IPS-15b (cell line): ENCODE measurements at regions not wholly inside any gene's neighbourhood (a gene's known extent, or its start where the extent isn't known, plus 50 kb on each side); places are given as distances from the start of the nearest gene placed in this dataset.

Experiments used
- H3K27me3 ChIP-seq: one replicate; pipeline ENCODE4 v1.6.1; 2013; ENCODE audit warnings: low read length; ENCODE audit not compliant: control insufficient read depth, insufficient read depth
- H3K36me3 ChIP-seq: one replicate; pipeline ENCODE4 v1.6.1; 2013; ENCODE audit warnings: low read length; ENCODE audit not compliant: control insufficient read depth, insufficient read depth
- H3K4me1 ChIP-seq: one replicate; pipeline ENCODE4 v1.6.1; 2013; ENCODE audit warnings: mild to moderate bottlenecking, low read length; ENCODE audit not compliant: control insufficient read depth, insufficient read depth
- H3K4me3 ChIP-seq: one replicate; pipeline ENCODE4 v1.5.1; 2013; ENCODE audit warnings: low read depth, low read length
- H3K9ac ChIP-seq: one replicate; pipeline ENCODE4 v1.6.1; 2013; ENCODE audit warnings: low read depth, mild to moderate bottlenecking, low read length
- H3K9me3 ChIP-seq: one replicate; pipeline ENCODE4 v1.6.1; 2013; ENCODE audit warnings: mild to moderate bottlenecking, low read length; ENCODE audit not compliant: control insufficient read depth, insufficient read depth

DNA sequence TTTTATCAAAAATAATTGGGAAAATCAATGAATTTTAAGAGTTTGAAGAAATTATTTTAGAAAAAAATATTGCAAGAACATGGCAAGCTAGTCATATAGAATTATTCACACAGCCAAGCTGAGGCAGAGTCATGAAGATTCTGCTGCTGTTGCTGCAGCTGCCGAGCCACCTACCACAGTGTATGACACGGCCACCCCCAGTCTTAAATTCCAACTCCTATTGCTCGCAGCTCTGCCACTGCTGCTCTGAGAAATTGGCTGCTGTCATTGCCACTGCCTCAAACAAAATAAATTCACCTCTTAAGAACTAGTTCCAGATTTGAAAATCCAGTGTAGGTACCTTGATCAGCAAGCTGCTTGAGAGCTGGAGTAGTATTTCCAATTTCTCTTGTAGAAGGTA, 1318.8 kb upstream of the ACO1 start:
- no peak overlapping the region for H3K4me3 ChIP-seq
- no peaks in the 10 kb centered on the region for H3K9me3 ChIP-seq
- no peaks in the 10 kb centered on the region for H3K36me3 ChIP-seq

DNA sequence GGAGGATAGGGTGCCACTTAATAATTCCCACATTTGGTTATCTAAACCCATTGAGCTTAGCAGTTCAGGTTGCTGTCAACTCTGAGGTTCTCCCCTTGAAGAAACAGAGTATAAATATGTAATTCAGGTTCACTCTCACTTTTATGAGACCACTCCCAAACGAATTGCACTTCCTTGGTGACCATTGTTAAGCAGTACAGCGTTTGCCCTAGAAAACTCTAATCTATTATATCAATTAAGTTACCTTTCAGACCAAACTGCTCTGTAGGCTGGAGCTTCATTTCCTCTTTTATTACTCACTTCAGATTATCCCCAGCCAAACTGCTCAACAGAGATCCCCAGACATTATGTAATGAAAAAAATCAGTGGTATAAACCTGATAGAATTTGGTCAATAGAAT, 1317.0 kb upstream of the ACO1 start:
- no peaks in the 10 kb centered on the region for H3K27me3 ChIP-seq
- H3K4me3 ChIP-seq: no peak overlapping the region
- no peak overlapping the region for H3K9ac ChIP-seq
- H3K4me1 ChIP-seq: no peaks in the 10 kb centered on the region
- no peaks in the 10 kb centered on the region for H3K36me3 ChIP-seq
- no peaks in the 10 kb centered on the region for H3K9me3 ChIP-seq

More for the DNA sequence above, 1318.8 kb upstream of the ACO1 start:
- Histone ChIP-seq H3K9ac (no peak overlapping the region), H3K27me3 (no peaks in the 10 kb centered on the region), H3K4me1 (no peaks in the 10 kb centered on the region)

DNA sequence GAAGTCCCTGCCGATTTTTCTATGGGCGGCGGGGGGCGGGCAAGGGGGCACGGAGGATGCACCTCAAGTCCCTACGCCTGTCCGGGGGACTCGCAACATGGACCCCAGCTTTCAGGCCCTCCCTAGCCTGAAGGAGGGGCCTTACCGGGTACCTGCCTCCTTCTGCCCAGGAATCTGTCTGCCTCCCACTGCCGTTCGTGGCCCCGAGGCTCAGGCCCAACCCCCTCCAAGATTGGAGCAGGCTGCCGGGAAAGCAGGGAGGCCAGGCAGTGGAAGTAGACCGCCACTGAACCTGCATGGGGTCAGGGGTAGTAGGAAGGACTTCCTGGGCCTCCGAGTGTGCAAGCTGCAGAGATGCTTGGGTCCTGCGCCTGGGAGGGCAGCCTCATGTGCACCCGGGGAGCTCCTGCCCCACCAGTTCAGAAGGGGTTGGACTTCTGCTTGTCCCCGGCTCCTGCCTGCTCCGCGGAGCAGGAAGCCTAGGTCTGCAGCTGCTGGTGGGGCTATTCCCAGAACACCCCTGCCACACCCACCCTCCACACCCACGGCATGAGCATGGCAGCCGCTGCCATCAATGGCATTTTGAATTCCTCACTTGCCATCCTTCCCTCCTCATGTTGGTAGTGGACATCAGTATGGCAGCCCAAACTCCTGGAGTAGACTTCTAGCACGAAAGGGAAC, 1312.7 kb upstream of the ACO1 start:
- no peaks in the 10 kb centered on the region for H3K9me3 ChIP-seq
- no peaks in the 10 kb centered on the region for H3K4me1 ChIP-seq
- H3K4me3 ChIP-seq: no peak overlapping the region
- no peaks in the 10 kb centered on the region for H3K27me3 ChIP-seq
- H3K36me3 ChIP-seq: no peaks in the 10 kb centered on the region
- no peak overlapping the region for H3K9ac ChIP-seq

DNA sequence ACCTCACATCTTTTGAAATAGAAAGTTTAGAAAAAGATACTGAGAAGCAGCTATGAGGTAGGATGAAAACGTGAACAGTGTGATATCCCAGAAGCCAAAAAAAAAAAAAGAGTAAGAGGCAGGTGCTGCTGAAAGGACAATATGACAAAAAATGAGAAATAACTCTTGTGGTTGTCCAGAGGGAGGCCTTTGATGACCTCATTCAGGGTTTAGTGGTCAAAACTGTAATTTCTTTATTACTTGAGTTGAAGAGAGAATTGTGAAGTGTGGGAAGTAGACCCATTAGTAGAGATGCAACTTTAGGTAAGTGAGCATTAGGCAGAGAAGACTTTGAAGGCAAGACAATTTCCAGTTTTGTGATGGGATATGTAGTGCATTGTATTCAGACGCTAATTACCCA, 1306.3 kb upstream of the ACO1 start:
- Histone ChIP-seq H3K27me3 (no peaks in the 10 kb centered on the region), H3K9me3 (no peaks in the 10 kb centered on the region), H3K9ac (no peak overlapping the region), H3K4me3 (no peak overlapping the region), H3K4me1 (no peaks in the 10 kb centered on the region), H3K36me3 (no peaks in the 10 kb centered on the region)

DNA sequence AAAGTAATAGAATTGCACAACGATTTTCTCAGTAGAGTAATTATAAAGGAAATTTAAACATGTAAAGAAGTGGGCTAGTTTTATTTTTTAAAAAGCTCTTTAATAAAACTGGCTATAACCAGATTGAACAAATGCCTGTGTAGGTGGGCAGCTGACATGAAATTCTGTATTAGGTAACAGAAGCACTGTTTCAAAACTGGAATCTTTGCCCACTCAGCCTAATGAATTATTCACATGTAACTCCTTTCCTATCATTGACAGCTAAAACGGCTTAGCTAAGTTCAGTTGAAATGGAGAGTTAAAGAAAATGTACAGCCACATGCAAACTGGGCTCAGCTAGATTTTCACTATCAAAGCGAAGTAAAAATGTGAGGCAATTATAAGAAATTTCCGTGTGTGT, 1300.1 kb upstream of the ACO1 start:
- no peak overlapping the region for H3K9ac ChIP-seq
- no peak overlapping the region for H3K4me3 ChIP-seq
- no peaks in the 10 kb centered on the region for H3K4me1 ChIP-seq
- no peaks in the 10 kb centered on the region for H3K27me3 ChIP-seq
- H3K36me3 ChIP-seq: no peaks in the 10 kb centered on the region
- H3K9me3 ChIP-seq: no peaks in the 10 kb centered on the region

DNA sequence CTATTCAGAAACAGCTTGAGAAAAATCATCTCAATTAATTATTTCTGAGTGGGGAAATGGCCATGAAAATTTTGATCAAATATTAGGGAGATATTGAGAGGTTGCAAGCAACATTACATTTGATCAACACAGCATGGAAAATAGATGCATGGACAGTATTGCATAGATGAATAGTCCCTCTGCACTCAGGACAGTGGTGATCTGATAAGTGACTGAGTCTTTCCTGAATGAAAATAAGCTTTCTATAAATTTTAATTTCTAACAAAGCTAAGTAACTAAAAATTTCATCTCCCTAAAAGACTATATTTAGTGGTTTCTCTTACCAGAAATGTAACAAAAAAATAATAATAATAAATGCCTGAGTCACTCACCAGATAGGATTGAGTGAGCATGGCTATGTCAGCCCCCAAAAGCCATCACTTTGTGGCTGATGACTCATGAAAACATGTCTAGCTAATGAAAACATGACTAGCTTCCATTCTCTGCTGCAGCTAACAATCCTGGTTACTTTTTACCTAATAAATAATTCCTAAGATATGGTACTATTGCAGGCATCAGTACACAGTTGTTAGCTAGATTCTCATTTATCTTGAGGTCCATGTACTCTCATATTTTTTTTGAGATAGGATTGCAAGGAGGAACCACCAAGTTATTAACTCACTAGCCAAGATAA, 1294.8 kb upstream of the ACO1 start:
- H3K4me3 ChIP-seq: no peak overlapping the region
- H3K9ac ChIP-seq: no peak overlapping the region
- no peaks in the 10 kb centered on the region for H3K4me1 ChIP-seq
- H3K36me3 ChIP-seq: no peaks in the 10 kb centered on the region
- no peaks in the 10 kb centered on the region for H3K9me3 ChIP-seq
- no peaks in the 10 kb centered on the region for H3K27me3 ChIP-seq

DNA sequence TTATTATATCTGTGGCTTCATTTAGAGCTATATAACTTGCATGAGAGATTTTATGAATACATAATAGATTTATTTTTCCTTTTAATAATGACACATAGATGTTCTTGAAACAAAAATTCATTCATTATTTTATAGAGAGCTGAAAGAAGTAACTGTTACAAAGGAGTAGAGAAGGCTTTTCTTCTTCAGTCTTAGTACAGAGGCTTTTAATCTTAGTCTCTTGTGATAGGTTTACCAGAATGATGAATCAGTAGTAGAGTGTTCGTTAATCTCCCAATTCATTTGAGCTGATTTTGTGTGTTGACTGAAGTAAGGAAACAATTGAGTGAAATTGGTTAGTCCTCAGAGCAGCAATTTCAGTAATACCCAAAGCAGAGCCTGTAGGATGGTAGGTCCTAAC, 1284.1 kb upstream of the ACO1 start:
- Histone ChIP-seq H3K4me3 (no peak overlapping the region), H3K4me1 (no peaks in the 10 kb centered on the region), H3K9ac (no peak overlapping the region), H3K36me3 (no peaks in the 10 kb centered on the region), H3K9me3 (no peaks in the 10 kb centered on the region), H3K27me3 (no peaks in the 10 kb centered on the region)

DNA sequence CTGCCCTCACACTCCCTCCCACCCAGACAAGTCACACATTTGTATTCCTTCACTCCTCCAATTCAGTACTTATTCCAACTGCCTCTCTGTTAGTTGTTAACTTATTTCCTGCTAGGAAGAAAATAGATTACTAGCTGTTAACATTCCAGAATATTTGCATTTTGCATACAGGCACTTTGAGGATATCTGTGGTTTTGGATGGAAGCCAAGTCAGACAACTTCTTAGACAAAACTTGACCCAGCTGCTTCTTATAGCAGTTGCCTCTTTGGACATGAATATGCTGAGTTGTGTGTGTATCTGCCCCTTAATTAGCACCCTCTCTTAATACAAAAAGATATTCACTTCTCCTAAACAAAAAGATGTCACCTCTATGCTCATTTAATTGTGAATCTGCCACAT, 1280.6 kb upstream of the ACO1 start:
- no peaks in the 10 kb centered on the region for H3K4me1 ChIP-seq
- H3K4me3 ChIP-seq: no peak overlapping the region
- no peaks in the 10 kb centered on the region for H3K9me3 ChIP-seq
- H3K27me3 ChIP-seq: no peaks in the 10 kb centered on the region
- H3K9ac ChIP-seq: no peak overlapping the region
- H3K36me3 ChIP-seq: no peaks in the 10 kb centered on the region

DNA sequence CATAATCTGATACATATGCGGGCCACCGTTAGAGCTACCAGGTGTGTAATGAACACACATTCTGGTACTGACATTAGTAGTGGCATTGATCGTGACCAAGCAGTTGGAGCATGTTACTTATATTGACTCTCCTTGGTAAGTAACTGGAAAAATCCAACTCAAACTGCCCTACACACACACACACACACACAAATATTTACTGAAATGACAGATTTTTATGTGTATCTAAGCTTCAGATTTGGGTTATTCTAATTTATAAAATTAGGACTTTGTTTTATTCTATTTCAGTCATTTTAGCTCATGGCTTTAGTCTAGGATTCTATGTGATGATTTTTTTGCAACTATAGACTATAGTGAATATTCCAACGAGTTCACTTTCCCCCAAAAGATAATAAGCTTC, 1280.2 kb upstream of the ACO1 start:
- H3K9me3 ChIP-seq: no peaks in the 10 kb centered on the region
- no peaks in the 10 kb centered on the region for H3K27me3 ChIP-seq
- no peaks in the 10 kb centered on the region for H3K4me1 ChIP-seq
- no peak overlapping the region for H3K4me3 ChIP-seq
- H3K9ac ChIP-seq: no peak overlapping the region
- no peaks in the 10 kb centered on the region for H3K36me3 ChIP-seq

DNA sequence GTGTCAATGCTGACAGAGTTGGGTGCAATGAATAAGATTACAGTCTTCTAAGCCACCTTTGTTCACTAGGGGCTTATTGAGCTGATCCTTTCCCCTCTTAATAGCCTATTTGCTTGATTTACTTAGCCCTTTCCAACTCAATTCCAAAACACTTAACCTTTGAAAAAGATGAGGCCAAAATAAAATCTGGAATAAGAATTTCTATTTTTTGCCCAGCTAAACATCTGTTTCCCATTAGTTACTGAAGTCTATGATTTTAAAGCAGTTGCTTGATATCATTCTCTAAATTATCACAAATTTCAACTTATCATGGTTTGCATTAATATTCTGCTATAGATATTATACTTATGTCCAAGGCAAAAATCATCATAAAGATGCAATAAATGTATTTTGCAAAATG, 1272.0 kb upstream of the ACO1 start:
- Histone ChIP-seq H3K36me3 (no peaks in the 10 kb centered on the region), H3K4me3 (no peak overlapping the region), H3K9me3 (no peaks in the 10 kb centered on the region), H3K27me3 (no peaks in the 10 kb centered on the region), H3K9ac (no peak overlapping the region), H3K4me1 (no peaks in the 10 kb centered on the region)

DNA sequence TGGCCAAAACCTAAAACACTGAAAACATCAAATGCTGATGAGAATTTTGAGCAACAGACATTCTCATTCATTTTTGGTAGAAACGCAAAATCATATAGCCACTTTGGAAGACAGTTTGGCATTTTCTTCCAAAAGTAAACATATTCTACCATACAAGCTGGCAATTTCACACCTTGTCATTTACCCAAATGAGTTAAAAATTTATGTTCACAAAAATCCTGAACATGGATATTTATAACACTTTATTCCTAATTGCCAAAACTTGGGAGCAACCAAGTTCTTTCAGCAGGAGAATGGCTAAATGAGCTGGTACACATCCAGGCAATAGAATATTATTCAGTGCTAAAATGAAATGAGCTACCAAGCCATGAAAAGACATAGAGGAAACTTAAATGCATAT, 1270.1 kb upstream of the ACO1 start:
- no peaks in the 10 kb centered on the region for H3K9me3 ChIP-seq
- no peak overlapping the region for H3K4me3 ChIP-seq
- no peaks in the 10 kb centered on the region for H3K4me1 ChIP-seq
- no peaks in the 10 kb centered on the region for H3K36me3 ChIP-seq
- no peaks in the 10 kb centered on the region for H3K27me3 ChIP-seq
- H3K9ac ChIP-seq: no peak overlapping the region

DNA sequence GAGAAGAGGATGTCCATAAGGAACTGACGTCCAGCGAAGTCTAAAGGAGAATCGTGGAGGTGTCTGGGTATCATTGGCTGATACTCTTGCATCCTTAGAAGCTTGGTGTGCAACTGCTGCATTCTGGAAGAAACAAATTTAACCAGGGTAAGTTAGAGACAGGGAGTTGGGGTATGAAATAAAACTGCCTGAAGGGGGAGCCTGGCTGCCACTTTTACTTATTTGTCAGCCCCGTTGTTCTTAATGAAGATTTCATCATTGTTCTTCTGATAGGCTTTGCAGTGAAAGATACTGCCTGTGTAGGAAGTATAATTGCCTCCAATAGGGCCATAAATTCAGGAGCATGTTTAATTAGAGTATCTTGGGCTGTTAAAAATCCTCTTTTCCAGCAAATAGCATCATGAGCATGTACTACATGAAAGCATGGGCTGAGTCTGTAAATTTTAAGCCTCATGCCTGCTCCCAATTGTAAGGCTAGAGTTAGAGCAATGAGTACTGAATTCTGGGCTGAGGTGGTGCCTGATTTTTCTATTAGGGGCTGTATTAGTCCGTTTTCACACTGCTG, 1264.5 kb upstream of the ACO1 start:
- no peak overlapping the region for H3K4me3 ChIP-seq
- H3K9ac ChIP-seq: no peak overlapping the region
- H3K36me3 ChIP-seq: no peaks in the 10 kb centered on the region
- H3K9me3 ChIP-seq: no peaks in the 10 kb centered on the region
- no peaks in the 10 kb centered on the region for H3K4me1 ChIP-seq
- no peaks in the 10 kb centered on the region for H3K27me3 ChIP-seq
